SHP77 treated with DMSO at 0.1 percent for 48 hours (cell line): ENCODE measurements at regions not wholly inside any gene's neighbourhood (a gene's known extent, or its start where the extent isn't known, plus 50 kb on each side); places are given as distances from the start of the nearest gene placed in this dataset.
"Not testable (repeated sequence)": the region's sequence is repeated elsewhere in the genome, so short reads cannot be mapped to it uniquely, and the experiment has no call there.

Experiments
- DNase-seq: peaks from one replicate; lab custom pipeline; 2025; lab: John Stamatoyannopoulos, UW

GRCh38 chr13:80550971-80551441, 210.1 kb upstream of the SPRY2 start:
- no peak for DNase-seq

GRCh38 chr13:80548915-80549314, 208.0 kb upstream of the SPRY2 start:
- DNase-seq: no peak

GRCh38 chr13:80547885-80548825, 207.2 kb upstream of the SPRY2 start:
- no peak for DNase-seq

GRCh38 chr13:80547341-80547740, 206.4 kb upstream of the SPRY2 start:
- no peak for DNase-seq

- DNase-seq: no peak
Observed at GRCh38 chr13:80533175-80533574, 192.2 kb upstream of the SPRY2 start.

- DNase-seq: no peak
Observed at GRCh38 chr13:80530902-80531301, 190.0 kb upstream of the SPRY2 start.

DNA sequence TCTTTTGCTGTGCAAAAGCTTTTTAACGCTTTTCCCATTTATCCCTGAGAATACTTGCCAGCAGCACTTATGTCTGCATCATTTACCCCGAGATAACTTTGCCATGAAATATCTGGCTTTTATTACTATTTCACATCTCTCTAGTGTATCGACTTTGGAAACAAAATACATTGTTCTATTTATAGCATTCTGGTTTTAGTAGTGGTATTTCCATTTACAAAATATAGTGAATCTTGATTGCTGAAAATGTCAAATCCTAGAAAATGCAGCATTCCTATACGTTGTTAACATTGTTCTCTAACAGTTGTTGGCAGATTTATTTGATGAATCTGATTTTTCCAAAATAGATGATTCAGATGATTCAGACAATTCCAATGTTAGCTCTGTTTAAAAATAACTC, 189.3 kb upstream of the SPRY2 start:
- DNase-seq: no peak

GRCh38 chr13:80529734-80530133, 188.8 kb upstream of the SPRY2 start:
- no peak for DNase-seq

- DNase-seq: no peak
Observed at GRCh38 chr13:80528733-80529132, 187.8 kb upstream of the SPRY2 start.

GRCh38 chr13:80527400-80527799, 186.5 kb upstream of the SPRY2 start:
- DNase-seq: no peak

- no peak for DNase-seq
Observed at GRCh38 chr13:80524447-80525215, 183.7 kb upstream of the SPRY2 start.

DNA sequence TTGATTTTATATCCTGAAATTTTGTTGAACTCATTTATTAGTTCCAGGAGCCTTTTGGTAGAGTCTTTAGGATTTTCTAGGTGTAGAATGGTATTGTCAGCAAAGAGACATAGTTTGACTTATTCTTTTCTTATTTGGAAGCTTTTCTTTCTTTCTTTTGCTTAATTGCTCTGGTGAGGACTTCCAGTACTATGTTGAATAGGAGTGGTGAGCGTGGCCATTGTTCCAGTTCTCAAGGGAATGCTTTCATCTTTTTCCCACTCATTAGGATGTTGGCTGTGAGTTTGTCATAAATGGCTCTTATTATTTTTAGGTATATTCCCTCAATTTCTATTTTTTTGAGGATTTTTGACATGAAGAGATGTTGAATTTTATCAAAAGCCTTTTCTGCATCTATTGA, 182.2 kb upstream of the SPRY2 start:
- DNase-seq: no peak

GRCh38 chr13:80522463-80522862, 181.5 kb upstream of the SPRY2 start:
- not testable (repeated sequence) for DNase-seq

DNA sequence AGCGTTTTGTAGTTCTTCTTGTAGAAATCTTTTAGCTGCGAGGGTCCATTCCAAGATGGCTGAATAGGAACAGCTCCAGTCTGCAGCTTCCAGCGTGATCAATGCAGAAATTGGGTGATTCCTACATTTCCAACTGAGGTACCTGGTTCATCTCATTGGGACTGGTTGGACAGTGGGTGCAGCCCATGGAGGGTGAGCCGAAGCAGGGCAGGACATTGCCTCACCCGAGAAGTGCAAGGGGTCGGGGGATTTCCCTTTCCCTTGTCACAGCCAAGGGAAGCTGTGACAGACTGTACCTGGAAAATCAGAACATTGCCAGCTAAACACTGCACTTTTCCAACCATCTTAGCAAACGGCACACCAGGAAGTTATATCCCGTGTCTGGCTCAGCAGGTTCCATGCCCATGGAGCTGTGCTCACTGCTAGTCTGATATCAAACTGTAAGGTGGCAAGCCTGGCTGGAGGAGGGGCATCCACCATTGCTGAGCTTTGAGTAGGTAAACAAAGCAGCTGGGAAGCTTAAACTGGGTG, 176.0 kb upstream of the SPRY2 start:
- DNase-seq: no peak

DNA sequence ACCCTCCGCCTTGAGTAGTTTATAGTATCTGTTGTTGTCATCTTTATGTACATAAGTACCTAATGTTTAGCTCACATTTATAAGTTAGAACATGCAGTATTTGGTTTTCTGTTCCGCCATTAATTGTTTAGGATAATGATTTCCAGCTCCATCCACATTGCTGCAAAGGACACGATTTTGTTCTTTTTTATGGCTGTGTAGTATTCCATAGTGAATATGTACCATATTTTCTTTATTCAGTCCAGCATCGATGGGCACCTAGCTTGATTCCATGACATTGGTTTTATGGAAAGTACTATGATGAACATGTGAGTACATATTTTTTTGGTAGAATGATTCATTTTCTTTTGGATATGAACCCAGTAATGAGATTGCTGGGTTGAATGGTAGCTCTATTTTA, 174.4 kb upstream of the SPRY2 start:
- no peak for DNase-seq

DNA sequence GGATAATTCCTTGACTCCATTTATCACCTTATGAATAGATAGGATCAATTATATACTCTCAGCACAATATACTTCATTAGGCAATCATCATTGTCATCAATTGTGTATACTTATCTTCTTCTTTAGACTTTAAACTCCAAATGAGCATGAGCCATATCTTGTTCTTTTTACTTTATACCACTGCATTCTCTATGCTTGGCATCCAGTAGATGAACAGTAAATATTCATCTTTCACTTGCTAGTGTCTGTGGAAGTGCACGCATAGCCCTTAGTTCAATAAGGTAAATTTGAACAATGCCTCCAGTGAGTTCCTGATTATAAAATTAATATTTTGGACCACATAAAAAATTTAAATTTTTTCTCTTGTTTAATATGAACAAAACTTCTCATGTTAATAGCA, 172.3 kb upstream of the SPRY2 start:
- DNase-seq: no peak

GRCh38 chr13:80510686-80511085, 169.8 kb upstream of the SPRY2 start:
- DNase-seq: no peak

DNA sequence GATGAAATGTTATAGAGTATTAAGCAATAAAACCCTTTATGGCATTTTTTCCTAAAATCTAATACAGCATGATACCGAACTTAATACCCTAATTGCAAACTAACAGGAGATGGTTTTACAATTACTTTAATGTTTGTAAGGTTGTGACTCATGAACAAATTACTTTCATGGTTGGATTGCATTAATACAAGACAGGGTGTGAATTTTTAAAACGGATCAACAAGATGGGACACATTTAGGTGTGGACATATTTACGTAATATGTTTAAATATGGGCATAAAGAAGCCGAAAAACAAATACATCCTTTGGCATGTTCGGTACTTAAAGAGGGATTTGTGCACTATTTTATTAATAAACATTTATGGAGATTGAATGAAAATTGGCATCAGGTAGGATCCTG, 168.3 kb upstream of the SPRY2 start:
- DNase-seq: no peak

DNA sequence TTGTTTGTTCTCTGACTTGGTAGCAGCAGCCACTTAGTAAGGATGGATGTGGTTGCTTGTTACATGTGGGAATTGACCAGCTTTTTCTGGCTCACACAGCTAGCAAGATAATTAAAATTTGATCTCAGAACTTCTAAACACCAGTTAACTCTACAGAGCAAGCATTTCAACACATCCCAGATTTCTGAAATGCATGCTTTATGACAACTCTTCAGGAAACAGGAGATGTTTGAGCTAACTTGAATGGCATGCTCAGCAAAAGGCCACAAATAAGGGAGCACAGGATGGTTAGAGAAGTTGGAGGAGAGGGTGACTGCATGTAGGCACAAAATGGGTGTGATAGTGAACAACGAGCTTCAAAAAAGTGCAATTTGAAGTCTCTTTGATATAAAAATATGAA, 167.1 kb upstream of the SPRY2 start:
- DNase-seq: no peak

DNA sequence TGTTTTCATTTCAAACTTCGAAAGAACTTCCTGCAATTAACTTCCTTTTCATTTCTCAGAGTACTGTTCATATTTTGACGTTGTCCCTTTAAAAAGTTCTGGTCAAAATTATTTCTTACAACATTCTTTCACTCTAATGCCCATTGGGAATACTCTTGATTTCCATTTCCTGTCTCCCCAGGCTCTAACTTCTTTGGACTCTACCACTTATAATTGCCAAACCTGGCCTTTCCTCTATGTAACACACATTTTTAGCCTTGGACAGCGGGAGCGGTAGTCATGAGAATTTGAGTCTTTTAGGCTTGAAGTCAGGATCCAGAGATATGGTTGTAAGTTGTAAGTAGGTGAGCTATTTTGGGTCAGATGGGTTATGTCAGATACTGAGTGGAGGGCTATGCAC, 163.5 kb upstream of the SPRY2 start:
- no peak for DNase-seq

GRCh38 chr13:80502359-80502758, 161.4 kb upstream of the SPRY2 start:
- DNase-seq: no peak

DNA sequence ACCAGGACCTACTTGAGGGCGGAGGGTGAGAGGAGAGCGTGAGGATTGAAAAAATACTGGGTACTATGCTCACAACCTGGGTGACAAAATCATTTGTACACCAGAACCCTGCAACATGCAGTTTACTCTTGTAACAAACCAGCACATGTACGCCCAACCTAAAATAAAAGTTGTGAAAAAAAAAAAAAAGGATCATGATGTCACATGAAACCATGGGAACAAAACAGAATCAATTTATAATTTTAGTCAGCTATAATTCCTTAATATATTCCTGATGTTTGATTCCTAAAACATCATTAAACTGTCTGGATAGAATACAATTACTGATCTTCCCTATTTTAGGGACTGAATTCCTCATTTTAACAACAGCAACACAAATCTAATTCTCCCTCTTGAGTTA, 160.6 kb upstream of the SPRY2 start:
- no peak for DNase-seq
